ENCODE measurements at regions not wholly inside any gene's neighbourhood (a gene's known extent, or its start where the extent isn't known, plus 50 kb on each side); places are given as distances from the start of the nearest gene placed in this dataset.

DNA sequence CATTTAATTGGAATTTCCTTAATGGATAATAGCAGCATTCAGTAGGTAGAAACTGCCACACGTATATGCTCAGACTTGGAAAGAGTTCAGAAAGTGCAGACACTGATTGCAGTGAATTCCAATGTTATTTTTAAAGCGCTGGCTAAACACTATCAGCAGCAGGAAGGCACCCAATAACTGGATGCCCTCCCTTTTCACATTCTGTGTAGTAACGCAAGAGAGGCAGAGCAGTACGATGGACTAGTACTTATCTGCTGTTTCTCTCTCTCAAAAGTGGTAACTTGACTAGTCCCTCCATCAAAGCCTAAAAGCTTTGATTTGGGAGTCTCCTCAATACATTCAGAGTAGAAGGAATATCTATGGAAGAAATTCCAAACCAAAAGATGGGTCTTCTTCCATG, 791.0 kb downstream of the TMTC2 start:
- H3K9me3 ChIP-seq (ENCODE audit: control insufficient read depth in 4 of 4, low read length in 3 of 4), result no peaks in the 10 kb centered on the region
- no peak for TF ChIP-seq TAF1 (conservative IDR thresholded peaks at IDR 0.05)
- no peak for TF ChIP-seq RAD21 (IDR thresholded peaks at IDR 0.05)
- TF ChIP-seq, protein P1, sequence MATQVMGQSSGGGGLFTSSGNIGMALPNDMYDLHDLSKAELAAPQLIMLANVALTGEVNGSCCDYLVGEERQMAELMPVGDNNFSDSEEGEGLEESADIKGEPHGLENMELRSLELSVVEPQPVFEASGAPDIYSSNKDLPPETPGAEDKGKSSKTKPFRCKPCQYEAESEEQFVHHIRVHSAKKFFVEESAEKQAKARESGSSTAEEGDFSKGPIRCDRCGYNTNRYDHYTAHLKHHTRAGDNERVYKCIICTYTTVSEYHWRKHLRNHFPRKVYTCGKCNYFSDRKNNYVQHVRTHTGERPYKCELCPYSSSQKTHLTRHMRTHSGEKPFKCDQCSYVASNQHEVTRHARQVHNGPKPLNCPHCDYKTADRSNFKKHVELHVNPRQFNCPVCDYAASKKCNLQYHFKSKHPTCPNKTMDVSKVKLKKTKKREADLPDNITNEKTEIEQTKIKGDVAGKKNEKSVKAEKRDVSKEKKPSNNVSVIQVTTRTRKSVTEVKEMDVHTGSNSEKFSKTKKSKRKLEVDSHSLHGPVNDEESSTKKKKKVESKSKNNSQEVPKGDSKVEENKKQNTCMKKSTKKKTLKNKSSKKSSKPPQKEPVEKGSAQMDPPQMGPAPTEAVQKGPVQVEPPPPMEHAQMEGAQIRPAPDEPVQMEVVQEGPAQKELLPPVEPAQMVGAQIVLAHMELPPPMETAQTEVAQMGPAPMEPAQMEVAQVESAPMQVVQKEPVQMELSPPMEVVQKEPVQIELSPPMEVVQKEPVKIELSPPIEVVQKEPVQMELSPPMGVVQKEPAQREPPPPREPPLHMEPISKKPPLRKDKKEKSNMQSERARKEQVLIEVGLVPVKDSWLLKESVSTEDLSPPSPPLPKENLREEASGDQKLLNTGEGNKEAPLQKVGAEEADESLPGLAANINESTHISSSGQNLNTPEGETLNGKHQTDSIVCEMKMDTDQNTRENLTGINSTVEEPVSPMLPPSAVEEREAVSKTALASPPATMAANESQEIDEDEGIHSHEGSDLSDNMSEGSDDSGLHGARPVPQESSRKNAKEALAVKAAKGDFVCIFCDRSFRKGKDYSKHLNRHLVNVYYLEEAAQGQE (IDR thresholded peaks at IDR 0.05), result no peak
- DNase-seq (ENCODE audit: low spot score), result no peak
- H3K36me3 ChIP-seq (ENCODE audit: control insufficient read depth in 4 of 4, insufficient read depth in 3 of 4, low read depth in 1 of 4, low read length in 3 of 4), result no peaks in the 10 kb centered on the region
- H3K4me1 ChIP-seq (ENCODE audit: control insufficient read depth in 4 of 4, insufficient read depth in 4 of 4, low read length in 3 of 4), result peaks cover 3 to 34% (median 29%) of the 10 kb centered on the region in 4 donors
- H3K27ac ChIP-seq (ENCODE audit: low read depth in 1 of 2, low read length in 2 of 2), result no peak overlapping the region
- H3K4me3 ChIP-seq (ENCODE audit: low read depth in 1 of 3, low read length in 3 of 3), result no peak overlapping the region
- H3K27me3 ChIP-seq (ENCODE audit: control insufficient read depth in 4 of 4, insufficient read depth in 4 of 4, low read length in 3 of 4), result no peaks in the 10 kb centered on the region
- WGBS, result 24% methylated on average over 4 of the region's 4 CpGs
- H3K9ac ChIP-seq (ENCODE audit: low read depth in 1 of 2, low read length in 2 of 2), result no peak overlapping the region

DNA sequence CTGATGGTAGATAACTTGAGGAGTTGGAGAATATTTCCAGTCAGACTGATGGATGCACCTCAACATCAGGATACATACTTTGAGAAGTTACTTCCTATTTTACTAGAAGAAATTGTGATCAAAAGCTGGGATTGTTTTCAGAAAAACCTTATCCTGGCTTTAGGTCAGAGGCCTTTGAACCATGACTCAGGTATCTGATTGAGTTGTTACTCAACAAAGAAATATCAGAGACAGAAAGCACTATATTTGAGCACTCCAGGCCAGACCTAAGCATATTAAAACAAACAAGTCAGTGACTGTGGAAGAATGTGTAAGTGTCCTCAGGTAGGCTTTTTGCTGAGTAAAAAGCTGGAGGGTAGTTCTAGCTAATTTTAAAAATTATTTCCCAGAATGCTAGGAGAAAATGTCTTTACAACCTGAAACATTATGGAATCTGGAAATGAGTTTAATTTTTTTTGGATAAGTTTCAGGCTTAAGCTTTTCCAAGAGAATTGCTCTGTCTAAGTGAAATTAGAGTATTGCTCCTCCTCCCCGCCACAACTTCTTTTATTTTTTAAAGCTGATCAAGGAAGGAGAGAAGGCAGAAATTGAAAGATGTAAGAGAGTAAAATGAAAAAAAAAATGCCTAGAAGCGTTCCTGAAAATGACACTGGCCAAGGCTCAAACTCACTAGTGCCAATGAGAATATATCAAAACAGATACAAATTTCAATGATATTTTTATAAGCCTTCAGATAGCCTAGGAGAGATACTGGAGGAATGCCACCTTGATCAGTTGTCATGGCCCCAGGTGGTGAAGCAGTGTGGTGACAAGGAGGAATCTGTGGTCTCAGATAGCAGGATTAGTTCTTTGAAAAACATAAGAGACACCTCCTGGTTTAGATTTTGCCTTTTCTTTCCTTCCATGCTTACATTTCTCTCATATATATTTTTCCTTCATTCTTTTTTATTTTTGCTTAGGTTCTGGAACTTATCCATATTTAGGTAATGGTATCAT, 790.3 kb downstream of the TMTC2 start:
- Histone ChIP-seq H3K27ac (ENCODE audit: low read depth in 1 of 2, low read length in 2 of 2) (peak overlapping the region; percentile 39 to 43), H3K4me3 (ENCODE audit: low read depth in 1 of 3, low read length in 3 of 3) (no peak overlapping the region), H3K27me3 (ENCODE audit: control insufficient read depth in 4 of 4, insufficient read depth in 4 of 4, low read length in 3 of 4) (no peaks in the 10 kb centered on the region), H3K9ac (ENCODE audit: low read depth in 1 of 2, low read length in 2 of 2) (no peak overlapping the region), H3K36me3 (ENCODE audit: control insufficient read depth in 4 of 4, insufficient read depth in 3 of 4, low read depth in 1 of 4, low read length in 3 of 4) (no peaks in the 10 kb centered on the region), H3K9me3 (ENCODE audit: control insufficient read depth in 4 of 4, low read length in 3 of 4) (no peaks in the 10 kb centered on the region), H3K4me1 (ENCODE audit: control insufficient read depth in 4 of 4, insufficient read depth in 4 of 4, low read length in 3 of 4) (peaks cover 3 to 34% (median 29%) of the 10 kb centered on the region in 4 donors)
- no peak for DNase-seq (ENCODE audit: low spot score)
- TF ChIP-seq, protein P2, sequence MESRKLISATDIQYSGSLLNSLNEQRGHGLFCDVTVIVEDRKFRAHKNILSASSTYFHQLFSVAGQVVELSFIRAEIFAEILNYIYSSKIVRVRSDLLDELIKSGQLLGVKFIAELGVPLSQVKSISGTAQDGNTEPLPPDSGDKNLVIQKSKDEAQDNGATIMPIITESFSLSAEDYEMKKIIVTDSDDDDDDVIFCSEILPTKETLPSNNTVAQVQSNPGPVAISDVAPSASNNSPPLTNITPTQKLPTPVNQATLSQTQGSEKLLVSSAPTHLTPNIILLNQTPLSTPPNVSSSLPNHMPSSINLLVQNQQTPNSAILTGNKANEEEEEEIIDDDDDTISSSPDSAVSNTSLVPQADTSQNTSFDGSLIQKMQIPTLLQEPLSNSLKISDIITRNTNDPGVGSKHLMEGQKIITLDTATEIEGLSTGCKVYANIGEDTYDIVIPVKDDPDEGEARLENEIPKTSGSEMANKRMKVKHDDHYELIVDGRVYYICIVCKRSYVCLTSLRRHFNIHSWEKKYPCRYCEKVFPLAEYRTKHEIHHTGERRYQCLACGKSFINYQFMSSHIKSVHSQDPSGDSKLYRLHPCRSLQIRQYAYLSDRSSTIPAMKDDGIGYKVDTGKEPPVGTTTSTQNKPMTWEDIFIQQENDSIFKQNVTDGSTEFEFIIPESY (IDR thresholded peaks at IDR 0.05), result no peak
- TF ChIP-seq, protein P3, sequence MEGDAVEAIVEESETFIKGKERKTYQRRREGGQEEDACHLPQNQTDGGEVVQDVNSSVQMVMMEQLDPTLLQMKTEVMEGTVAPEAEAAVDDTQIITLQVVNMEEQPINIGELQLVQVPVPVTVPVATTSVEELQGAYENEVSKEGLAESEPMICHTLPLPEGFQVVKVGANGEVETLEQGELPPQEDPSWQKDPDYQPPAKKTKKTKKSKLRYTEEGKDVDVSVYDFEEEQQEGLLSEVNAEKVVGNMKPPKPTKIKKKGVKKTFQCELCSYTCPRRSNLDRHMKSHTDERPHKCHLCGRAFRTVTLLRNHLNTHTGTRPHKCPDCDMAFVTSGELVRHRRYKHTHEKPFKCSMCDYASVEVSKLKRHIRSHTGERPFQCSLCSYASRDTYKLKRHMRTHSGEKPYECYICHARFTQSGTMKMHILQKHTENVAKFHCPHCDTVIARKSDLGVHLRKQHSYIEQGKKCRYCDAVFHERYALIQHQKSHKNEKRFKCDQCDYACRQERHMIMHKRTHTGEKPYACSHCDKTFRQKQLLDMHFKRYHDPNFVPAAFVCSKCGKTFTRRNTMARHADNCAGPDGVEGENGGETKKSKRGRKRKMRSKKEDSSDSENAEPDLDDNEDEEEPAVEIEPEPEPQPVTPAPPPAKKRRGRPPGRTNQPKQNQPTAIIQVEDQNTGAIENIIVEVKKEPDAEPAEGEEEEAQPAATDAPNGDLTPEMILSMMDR (IDR thresholded peaks at IDR 0.05; ENCODE audit: low read depth, low read length, missing input control), result no peak
- TF ChIP-seq EGR1 (IDR thresholded peaks at IDR 0.05; ENCODE audit: low read depth in 2 of 2), result no peak
- TF ChIP-seq SP1 (IDR thresholded peaks at IDR 0.05), result peak; percentile 60
- TF ChIP-seq, protein P4, sequence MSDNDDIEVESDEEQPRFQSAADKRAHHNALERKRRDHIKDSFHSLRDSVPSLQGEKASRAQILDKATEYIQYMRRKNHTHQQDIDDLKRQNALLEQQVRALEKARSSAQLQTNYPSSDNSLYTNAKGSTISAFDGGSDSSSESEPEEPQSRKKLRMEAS (IDR thresholded peaks at IDR 0.05), result peak; percentile 19
- TF ChIP-seq NR2F2 (IDR thresholded peaks at IDR 0.05), result no peak
- TF ChIP-seq RXRA (IDR thresholded peaks at IDR 0.05), result peak; percentile 66 to 69
- no peak for TF ChIP-seq GABPA (IDR thresholded peaks at IDR 0.05 in 1 of 2, conservative IDR thresholded peaks at IDR 0.05 in 1 of 2)
- TF ChIP-seq FOXA2 (IDR thresholded peaks at IDR 0.05), result no peak
- no peak for TF ChIP-seq HNF4G (IDR thresholded peaks at IDR 0.05)
- peak; percentile 54 to 76 for TF ChIP-seq JUND (IDR thresholded peaks at IDR 0.05)
- TF ChIP-seq, protein P5, sequence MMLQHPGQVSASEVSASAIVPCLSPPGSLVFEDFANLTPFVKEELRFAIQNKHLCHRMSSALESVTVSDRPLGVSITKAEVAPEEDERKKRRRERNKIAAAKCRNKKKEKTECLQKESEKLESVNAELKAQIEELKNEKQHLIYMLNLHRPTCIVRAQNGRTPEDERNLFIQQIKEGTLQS (IDR thresholded peaks at IDR 0.05), result no peak
- no peak for TF ChIP-seq FOXA1 (IDR thresholded peaks at IDR 0.05)
- TF ChIP-seq HNF4A (conservative IDR thresholded peaks at IDR 0.05), result peak; percentile 72 to 73
- TF ChIP-seq, protein P1 (IDR thresholded peaks at IDR 0.05), result peak; percentile 26
- TF ChIP-seq YY1 (IDR thresholded peaks at IDR 0.05), result no peak
- no peak for TF ChIP-seq TAF1 (conservative IDR thresholded peaks at IDR 0.05)
- peak; percentile 15 to 19 for TF ChIP-seq RAD21 (IDR thresholded peaks at IDR 0.05)
- 58% methylated on average over 2 of the region's 2 CpGs for WGBS
